SU-DHL-6 (cell line): ENCODE measurements at regions not wholly inside any gene's neighbourhood (a gene's known extent, or its start where the extent isn't known, plus 50 kb on each side); places are given as distances from the start of the nearest gene placed in this dataset.

Experiments used
- H2AFZ ChIP-seq: fragments of 200-600 bp; sonication (generic); 2 replicates; pipeline ENCODE4 v1.6.1; 2014; ENCODE audit warnings: low read depth, mild to moderate bottlenecking, moderate library complexity, mixed read lengths, antibody characterized with exemption, low read length; ENCODE audit not compliant: severe bottlenecking
- H3F3A ChIP-seq: fragments of 200-600 bp; shearing (Covaris generic); 2 replicates; pipeline ENCODE4 v1.6.0; 2016; ENCODE audit warnings: antibody characterized with exemption, mild to moderate bottlenecking; ENCODE audit not compliant: insufficient read depth
- H3K27ac ChIP-seq: fragments of 200-600 bp; sonication (generic); 2 replicates; pipeline ENCODE4 v1.5.1; 2016; ENCODE audit warnings: low read depth, mild to moderate bottlenecking, low read length, moderate library complexity, mixed read lengths
- H3K27me3 ChIP-seq: fragments of 200-600 bp; sonication (generic), shearing (Covaris generic); 2 replicates; pipeline ENCODE4 v1.6.0; 2014; ENCODE audit warnings: mild to moderate bottlenecking, low read length
- H3K36me3 ChIP-seq: fragments of 200-600 bp; sonication (generic); 2 replicates; pipeline ENCODE4 v1.6.1; 2014; ENCODE audit warnings: mild to moderate bottlenecking, low read length, mixed read lengths
- H3K4me2 ChIP-seq: fragments of 300-600, 200-600 bp; shearing (Covaris generic), sonication (generic); 2 replicates; pipeline ENCODE4 v1.6.0; 2014; ENCODE audit warnings: low read length, low read depth, mild to moderate bottlenecking; ENCODE audit not compliant: poor library complexity, severe bottlenecking
- H3K4me3 ChIP-seq: fragments of 200-600 bp; sonication (generic); 2 replicates; pipeline ENCODE4 v1.5.1; 2014; ENCODE audit warnings: antibody characterized with exemption, low read length, mild to moderate bottlenecking, mixed read lengths; ENCODE audit not compliant: insufficient read depth, poor library complexity, severe bottlenecking
- H3K79me2 ChIP-seq: fragments of 200-600 bp; sonication (generic); 2 replicates; pipeline ENCODE4 v1.6.1; 2014; ENCODE audit warnings: mild to moderate bottlenecking, low read length, moderate library complexity; ENCODE audit not compliant: insufficient read depth
- H3K9ac ChIP-seq: fragments of 200-600 bp; sonication (generic); 2 replicates; pipeline ENCODE4 v1.7.0; 2014; ENCODE audit warnings: mild to moderate bottlenecking, low read length
- H3K9me2 ChIP-seq: fragments of 200-600 bp; sonication (generic); replicated peaks from 2 replicates; pipeline ENCODE4 v1.6.1; 2014; ENCODE audit warnings: low read length; ENCODE audit not compliant: insufficient read depth
- H3K9me3 ChIP-seq: fragments of 200-600 bp; sonication (generic); 2 replicates; pipeline ENCODE4 v1.6.1; 2014; ENCODE audit warnings: low read length, mixed read lengths; ENCODE audit not compliant: insufficient read depth
- H4K20me1 ChIP-seq: fragments of 200-600 bp; sonication (generic); 2 replicates; pipeline ENCODE4 v1.6.1; 2014; ENCODE audit warnings: low read depth, mild to moderate bottlenecking, antibody characterized with exemption, low read length, moderate library complexity, mixed read lengths
- EZH2phosphoT487 ChIP-seq: fragments of 200-600 bp; sonication (generic), shearing (Covaris generic); conservative IDR thresholded peaks from 2 replicates; pipeline ENCODE4 v1.6.1; 2018; ENCODE audit warnings: mild to moderate bottlenecking, antibody characterized with exemption, low read length, moderate library complexity, mixed read lengths
- TF ChIP-seq, protein P1 (sequence below): fragments of 200-600 bp; sonication (generic); IDR thresholded peaks from one replicate; pipeline ENCODE4 v1.5.1; 2017; ENCODE audit warnings: antibody characterized with exemption, mild to moderate bottlenecking, low read length, moderate library complexity; ENCODE audit not compliant: insufficient read depth, poor library complexity, severe bottlenecking

DNA sequence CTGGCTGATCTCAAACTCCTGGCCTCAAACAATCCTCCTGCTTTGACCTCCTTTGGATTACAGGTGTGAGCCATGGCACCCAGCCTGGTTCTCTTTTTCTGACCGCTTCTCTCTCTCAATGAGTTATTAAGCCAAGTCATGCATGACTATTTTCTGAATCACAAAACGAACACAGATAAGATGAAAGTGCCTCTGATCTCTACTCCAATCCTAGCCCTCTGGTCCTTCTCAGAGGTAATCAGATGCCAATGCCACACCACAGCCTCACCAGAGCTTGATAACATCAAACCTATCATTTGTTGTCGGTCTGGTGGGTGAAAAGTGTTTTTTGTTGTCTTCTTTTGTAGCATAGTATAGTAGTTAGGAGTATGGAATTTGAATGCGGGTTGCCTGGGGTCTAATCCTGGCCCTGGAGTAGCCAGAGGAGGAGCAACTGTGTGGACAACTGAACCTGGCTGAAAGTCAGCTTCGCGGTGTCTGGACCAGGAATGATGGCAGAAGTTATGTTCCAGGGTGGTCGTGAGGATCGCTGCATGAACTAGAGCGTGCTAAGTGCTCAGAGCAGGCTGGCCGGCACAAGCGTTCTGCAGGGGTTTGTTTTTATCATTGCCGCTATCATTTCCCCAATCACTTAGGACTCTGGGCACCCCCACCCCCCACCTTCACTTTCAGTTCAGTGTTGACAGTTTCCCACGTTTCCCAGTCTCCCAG, 77.9 kb downstream of the SPRING1 start:
- Histone ChIP-seq H3K27ac (no peak overlapping the region), H3K4me3 (no peak overlapping the region), H3K9me3 (no peaks in the 10 kb centered on the region), H3K9ac (no peak overlapping the region), H3F3A (no peaks in the 10 kb centered on the region), H4K20me1 (no peaks in the 10 kb centered on the region), H2AFZ (no peak overlapping the region), H3K36me3 (no peaks in the 10 kb centered on the region), H3K9me2 (no peaks in the 10 kb centered on the region), H3K4me2 (no peak overlapping the region), H3K27me3 (no peaks in the 10 kb centered on the region), H3K79me2 (no peaks in the 10 kb centered on the region)
- TF ChIP-seq, protein P1, sequence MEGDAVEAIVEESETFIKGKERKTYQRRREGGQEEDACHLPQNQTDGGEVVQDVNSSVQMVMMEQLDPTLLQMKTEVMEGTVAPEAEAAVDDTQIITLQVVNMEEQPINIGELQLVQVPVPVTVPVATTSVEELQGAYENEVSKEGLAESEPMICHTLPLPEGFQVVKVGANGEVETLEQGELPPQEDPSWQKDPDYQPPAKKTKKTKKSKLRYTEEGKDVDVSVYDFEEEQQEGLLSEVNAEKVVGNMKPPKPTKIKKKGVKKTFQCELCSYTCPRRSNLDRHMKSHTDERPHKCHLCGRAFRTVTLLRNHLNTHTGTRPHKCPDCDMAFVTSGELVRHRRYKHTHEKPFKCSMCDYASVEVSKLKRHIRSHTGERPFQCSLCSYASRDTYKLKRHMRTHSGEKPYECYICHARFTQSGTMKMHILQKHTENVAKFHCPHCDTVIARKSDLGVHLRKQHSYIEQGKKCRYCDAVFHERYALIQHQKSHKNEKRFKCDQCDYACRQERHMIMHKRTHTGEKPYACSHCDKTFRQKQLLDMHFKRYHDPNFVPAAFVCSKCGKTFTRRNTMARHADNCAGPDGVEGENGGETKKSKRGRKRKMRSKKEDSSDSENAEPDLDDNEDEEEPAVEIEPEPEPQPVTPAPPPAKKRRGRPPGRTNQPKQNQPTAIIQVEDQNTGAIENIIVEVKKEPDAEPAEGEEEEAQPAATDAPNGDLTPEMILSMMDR = no peak
- no peak for TF ChIP-seq EZH2phosphoT487

DNA sequence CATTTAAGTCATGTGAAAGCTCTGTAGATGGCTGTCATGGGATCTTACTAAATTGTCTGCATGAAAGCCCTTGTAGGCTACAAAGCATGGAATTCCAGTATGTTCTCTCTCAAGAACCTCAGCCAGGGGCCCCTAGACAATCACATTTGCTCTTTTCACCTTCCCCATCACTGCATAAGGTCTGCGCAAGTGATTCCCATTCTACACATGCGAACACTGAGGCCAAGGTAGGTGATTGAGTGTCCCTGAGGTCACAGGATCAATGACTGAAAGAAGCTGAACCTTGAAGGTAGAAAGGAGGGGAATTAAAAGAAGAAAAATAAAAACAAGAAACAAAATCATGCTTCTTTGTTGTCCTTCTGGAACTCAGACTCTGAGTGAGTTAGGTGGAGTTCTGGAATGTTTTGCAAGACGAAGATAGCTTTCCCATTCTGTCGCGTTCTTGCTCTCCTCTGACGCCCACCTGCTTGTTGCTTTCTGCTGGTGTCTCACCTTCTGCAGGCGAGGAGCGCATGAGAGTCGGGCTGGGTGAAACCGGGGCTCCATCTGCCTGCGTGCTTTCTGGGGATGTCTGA, 79.9 kb downstream of the SPRING1 start:
- TF ChIP-seq, protein P1 = no peak
- TF ChIP-seq EZH2phosphoT487 = no peak
- Histone ChIP-seq H3F3A (no peaks in the 10 kb centered on the region), H3K36me3 (no peaks in the 10 kb centered on the region), H3K4me2 (no peak overlapping the region), H3K79me2 (no peaks in the 10 kb centered on the region), H3K9me3 (no peaks in the 10 kb centered on the region), H3K9ac (no peak overlapping the region), H4K20me1 (no peaks in the 10 kb centered on the region), H3K4me3 (no peak overlapping the region), H3K27me3 (no peaks in the 10 kb centered on the region), H2AFZ (no peak overlapping the region), H3K27ac (no peak overlapping the region), H3K9me2 (no peaks in the 10 kb centered on the region)

- Histone ChIP-seq H3K27me3 (no peaks in the 10 kb centered on the region), H4K20me1 (no peaks in the 10 kb centered on the region), H3K36me3 (no peaks in the 10 kb centered on the region), H3F3A (no peaks in the 10 kb centered on the region), H3K4me3 (no peak overlapping the region), H3K79me2 (no peaks in the 10 kb centered on the region), H3K27ac (no peak overlapping the region), H2AFZ (no peak overlapping the region), H3K9me2 (no peaks in the 10 kb centered on the region), H3K9me3 (no peaks in the 10 kb centered on the region), H3K4me2 (no peak overlapping the region), H3K9ac (no peak overlapping the region)
- no peak for TF ChIP-seq EZH2phosphoT487
- TF ChIP-seq, protein P1 = no peak
These were observed 81.6 kb downstream of the SPRING1 start for GRCh38 chr12:116656306-116656705.
